DOHH2 (cell line): ENCODE measurements at regions not wholly inside any gene's neighbourhood (a gene's known extent, or its start where the extent isn't known, plus 50 kb on each side); places are given as distances from the start of the nearest gene placed in this dataset.

Experiments used
- EZH2phosphoT487 ChIP-seq: fragments of 200-600 bp; sonication (generic); IDR thresholded peaks from 2 replicates; pipeline ENCODE4 v1.6.1; 2017; ENCODE audit warnings: borderline replicate concordance, mild to moderate bottlenecking, antibody characterized with exemption, low read length, moderate library complexity, mixed read lengths
- TF ChIP-seq, protein P1 (sequence below): fragments of 200-600 bp; sonication (generic); IDR thresholded peaks from one replicate; pipeline ENCODE4 v1.5.1; 2014; ENCODE audit warnings: antibody characterized with exemption, mild to moderate bottlenecking, low read depth, low read length; ENCODE audit not compliant: poor library complexity, severe bottlenecking

DNA sequence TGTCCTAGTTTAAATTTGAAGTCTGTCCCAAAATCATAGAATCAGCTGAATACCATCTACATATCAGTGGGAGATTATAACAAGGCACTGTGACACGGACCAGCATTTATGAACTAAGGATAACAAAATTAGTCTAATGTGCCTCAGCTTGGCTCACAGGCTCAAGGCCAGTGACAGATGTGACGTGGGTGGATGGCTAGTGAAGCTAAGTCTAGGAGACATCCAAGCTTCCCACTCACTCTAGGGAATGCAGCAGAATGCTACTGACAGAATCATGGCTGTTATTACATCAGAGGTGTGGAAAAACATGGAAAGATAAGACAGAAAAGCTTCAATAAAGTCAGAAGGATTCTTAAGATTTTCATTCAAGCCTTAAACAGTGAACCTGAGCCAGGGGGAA is 329.9 kb downstream of the NAF1 start:
- TF ChIP-seq, protein P1, sequence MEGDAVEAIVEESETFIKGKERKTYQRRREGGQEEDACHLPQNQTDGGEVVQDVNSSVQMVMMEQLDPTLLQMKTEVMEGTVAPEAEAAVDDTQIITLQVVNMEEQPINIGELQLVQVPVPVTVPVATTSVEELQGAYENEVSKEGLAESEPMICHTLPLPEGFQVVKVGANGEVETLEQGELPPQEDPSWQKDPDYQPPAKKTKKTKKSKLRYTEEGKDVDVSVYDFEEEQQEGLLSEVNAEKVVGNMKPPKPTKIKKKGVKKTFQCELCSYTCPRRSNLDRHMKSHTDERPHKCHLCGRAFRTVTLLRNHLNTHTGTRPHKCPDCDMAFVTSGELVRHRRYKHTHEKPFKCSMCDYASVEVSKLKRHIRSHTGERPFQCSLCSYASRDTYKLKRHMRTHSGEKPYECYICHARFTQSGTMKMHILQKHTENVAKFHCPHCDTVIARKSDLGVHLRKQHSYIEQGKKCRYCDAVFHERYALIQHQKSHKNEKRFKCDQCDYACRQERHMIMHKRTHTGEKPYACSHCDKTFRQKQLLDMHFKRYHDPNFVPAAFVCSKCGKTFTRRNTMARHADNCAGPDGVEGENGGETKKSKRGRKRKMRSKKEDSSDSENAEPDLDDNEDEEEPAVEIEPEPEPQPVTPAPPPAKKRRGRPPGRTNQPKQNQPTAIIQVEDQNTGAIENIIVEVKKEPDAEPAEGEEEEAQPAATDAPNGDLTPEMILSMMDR: no peak
- TF ChIP-seq EZH2phosphoT487: no peak
